PFSK-1 (cell line): ENCODE measurements at regions not wholly inside any gene's neighbourhood (a gene's known extent, or its start where the extent isn't known, plus 50 kb on each side); places are given as distances from the start of the nearest gene placed in this dataset.

Source experiments
- FOXP2 ChIP-seq: optimal IDR thresholded peaks from 2 replicates; pipeline ENCODE3; 2011; ENCODE audit warnings: borderline replicate concordance, control low read depth, inconsistent platforms; ENCODE audit not compliant: insufficient read depth; ENCODE audit errors: extremely low read length, extremely low read depth
- POLR2AphosphoS5 ChIP-seq: IDR thresholded peaks from 2 replicates; pipeline ENCODE4 v1.6.1; 2012; ENCODE audit warnings: low read depth, mild to moderate bottlenecking, control low read depth, low read length, moderate library complexity
- REST ChIP-seq, 2 experiments: IDR thresholded peaks; 2 replicates each; pipeline versions ENCODE4 v1.6.1 to v1.8.0; 2011 to 2012; ENCODE audit warnings: low read depth in 2 of 2, low read length in 2 of 2, control low read depth in 1 of 2, inconsistent platforms in 1 of 2, mild to moderate bottlenecking in 1 of 2, moderate library complexity in 1 of 2; ENCODE audit not compliant: insufficient read depth in 1 of 2
- SIN3A ChIP-seq: IDR thresholded peaks from 2 replicates; pipeline ENCODE4 v1.6.1; 2012; ENCODE audit warnings: mild to moderate bottlenecking, low read length, moderate library complexity, borderline replicate concordance; ENCODE audit not compliant: insufficient read depth
- TAF1 ChIP-seq: IDR thresholded peaks from 2 replicates; pipeline ENCODE4 v1.6.1; 2012; ENCODE audit warnings: low read length, control low read depth, borderline replicate concordance; ENCODE audit not compliant: insufficient read depth

- no peak for TF ChIP-seq POLR2AphosphoS5
- no peak for TF ChIP-seq FOXP2
- TF ChIP-seq TAF1, result no peak
- TF ChIP-seq SIN3A, result no peak
Measured at GRCh38 chr5:91950328-91950727, 567.2 kb upstream of the ARRDC3 start.

- TF ChIP-seq SIN3A (no peak), REST (IDR thresholded peaks at IDR 0.05; ENCODE audit: insufficient read depth in 1 of 2, low read depth in 2 of 2, low read length in 2 of 2) (no peak), FOXP2 (no peak), TAF1 (no peak), POLR2AphosphoS5 (no peak)
Measured at GRCh38 chr5:91946870-91947269, 563.8 kb upstream of the ARRDC3 start.

GRCh38 chr5:91941588-91941987 lies 558.5 kb upstream of the ARRDC3 start:
- TF ChIP-seq REST (IDR thresholded peaks at IDR 0.05; ENCODE audit: insufficient read depth in 1 of 2, low read depth in 2 of 2, low read length in 2 of 2) (no peak), SIN3A (no peak), FOXP2 (no peak), POLR2AphosphoS5 (no peak), TAF1 (no peak)

- TF ChIP-seq SIN3A, result no peak
- no peak for TF ChIP-seq REST (IDR thresholded peaks at IDR 0.05; ENCODE audit: insufficient read depth in 1 of 2, low read depth in 2 of 2, low read length in 2 of 2)
- TF ChIP-seq POLR2AphosphoS5, result no peak
- TF ChIP-seq TAF1, result no peak
- TF ChIP-seq FOXP2, result no peak
Measured at GRCh38 chr5:91938441-91938840, 555.3 kb upstream of the ARRDC3 start.

- TF ChIP-seq POLR2AphosphoS5, result no peak
- TF ChIP-seq SIN3A, result no peak
- no peak for TF ChIP-seq FOXP2
- no peak for TF ChIP-seq TAF1
- no peak for TF ChIP-seq REST (IDR thresholded peaks at IDR 0.05; ENCODE audit: insufficient read depth in 1 of 2, low read depth in 2 of 2, low read length in 2 of 2)
Measured at GRCh38 chr5:91937121-91937520, 554.0 kb upstream of the ARRDC3 start.
